A673 (cell line): ENCODE measurements at regions not wholly inside any gene's neighbourhood (a gene's known extent, or its start where the extent isn't known, plus 50 kb on each side); places are given as distances from the start of the nearest gene placed in this dataset.

Source experiments
- EZH2 ChIP-seq: fragments of 200-600 bp; sonication (generic); IDR thresholded peaks from 2 replicates; pipeline ENCODE4 v1.6.1; 2017; ENCODE audit warnings: borderline replicate concordance, low read depth, mild to moderate bottlenecking, mixed read lengths, antibody characterized with exemption, low read length; ENCODE audit not compliant: poor library complexity, severe bottlenecking
- TF ChIP-seq, protein P1 (sequence below): fragments of 300-800, 200-600 bp; sonication (generic); conservative IDR thresholded peaks from 2 replicates; pipeline ENCODE4 v1.5.1; 2017; ENCODE audit warnings: low read depth, mild to moderate bottlenecking, antibody characterized with exemption, low read length, moderate library complexity, mixed read lengths

DNA sequence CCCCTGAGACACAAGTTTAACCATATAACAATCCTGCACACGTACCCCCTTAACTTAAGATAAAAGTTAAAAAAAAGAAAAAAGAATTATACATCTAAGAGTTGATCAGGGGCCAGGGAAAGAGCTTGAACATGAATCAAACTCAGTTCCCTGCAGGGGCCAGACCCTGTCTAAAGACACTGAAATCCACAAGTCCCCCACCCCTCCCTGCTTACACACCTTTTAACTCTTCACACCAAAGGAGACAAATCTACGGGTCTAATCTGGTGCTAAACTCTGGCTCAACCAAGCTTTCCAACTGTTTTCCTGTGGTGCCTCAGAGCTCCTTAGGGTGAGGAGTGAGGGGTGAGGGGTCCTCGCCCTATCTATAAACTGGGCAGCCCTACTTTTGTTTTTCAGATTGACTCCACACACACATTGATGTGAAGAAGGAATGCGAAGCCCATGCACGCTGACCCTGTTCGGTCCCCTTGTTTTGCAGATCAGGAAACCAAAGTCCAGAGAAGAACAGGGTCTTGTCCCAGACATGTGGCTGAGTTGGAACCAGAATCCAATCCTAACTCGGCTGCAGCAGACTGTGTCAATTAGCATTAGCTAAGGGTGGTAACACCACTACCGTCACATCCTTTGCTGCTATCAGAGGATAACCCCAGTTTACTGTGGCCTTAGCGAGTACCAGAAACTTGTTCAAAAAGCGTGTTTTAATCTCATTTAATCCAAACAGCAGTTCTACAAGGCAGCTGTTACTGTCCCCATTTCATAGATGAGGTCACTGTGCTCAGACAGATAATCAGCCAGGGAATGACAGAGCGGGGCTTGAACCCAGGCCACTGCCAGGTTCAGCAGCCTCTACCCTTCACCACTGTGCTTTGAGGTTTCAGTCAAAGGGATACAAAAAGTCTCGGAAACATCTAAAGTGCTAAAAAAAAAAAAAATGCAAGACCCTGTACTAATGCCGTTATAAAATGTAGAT, 145.2 kb upstream of the SYT13 start:
- TF ChIP-seq, protein P1, sequence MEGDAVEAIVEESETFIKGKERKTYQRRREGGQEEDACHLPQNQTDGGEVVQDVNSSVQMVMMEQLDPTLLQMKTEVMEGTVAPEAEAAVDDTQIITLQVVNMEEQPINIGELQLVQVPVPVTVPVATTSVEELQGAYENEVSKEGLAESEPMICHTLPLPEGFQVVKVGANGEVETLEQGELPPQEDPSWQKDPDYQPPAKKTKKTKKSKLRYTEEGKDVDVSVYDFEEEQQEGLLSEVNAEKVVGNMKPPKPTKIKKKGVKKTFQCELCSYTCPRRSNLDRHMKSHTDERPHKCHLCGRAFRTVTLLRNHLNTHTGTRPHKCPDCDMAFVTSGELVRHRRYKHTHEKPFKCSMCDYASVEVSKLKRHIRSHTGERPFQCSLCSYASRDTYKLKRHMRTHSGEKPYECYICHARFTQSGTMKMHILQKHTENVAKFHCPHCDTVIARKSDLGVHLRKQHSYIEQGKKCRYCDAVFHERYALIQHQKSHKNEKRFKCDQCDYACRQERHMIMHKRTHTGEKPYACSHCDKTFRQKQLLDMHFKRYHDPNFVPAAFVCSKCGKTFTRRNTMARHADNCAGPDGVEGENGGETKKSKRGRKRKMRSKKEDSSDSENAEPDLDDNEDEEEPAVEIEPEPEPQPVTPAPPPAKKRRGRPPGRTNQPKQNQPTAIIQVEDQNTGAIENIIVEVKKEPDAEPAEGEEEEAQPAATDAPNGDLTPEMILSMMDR = no peak
- no peak for TF ChIP-seq EZH2
